HepG2 (cell line): ENCODE measurements at regions not wholly inside any gene's neighbourhood (a gene's known extent, or its start where the extent isn't known, plus 50 kb on each side); places are given as distances from the start of the nearest gene placed in this dataset.

Source experiments
- ATAC-seq: fragments of 200-7000 bp; cut with Tn5 transposase; 3 replicates; pipeline ENCODE4 v1.9.1; 2020; ENCODE audit warnings: mild to moderate bottlenecking, moderate library complexity
- BruUV-seq: library from RNA; stranded (reverse); fragments of 400-500 nt; replicated peaks from 2 replicates; lab custom pipeline; 2021; lab: Mats Ljungman, UMichigan
- CTCF ChIA-PET: fragments of 300-600 bp; formaldehyde crosslinking; extraction: SDS; loops from one replicate; lab custom pipeline; 2021; ENCODE audit warnings: low total read pairs, inconsistent platforms, low intra/inter-chr PET ratio; lab: Yijun Ruan, JAX
- POLR2A ChIA-PET: fragments of 350-600 bp; sonication (Branson Sonifier 250); formaldehyde crosslinking; loops from one replicate; lab custom pipeline; 2020; ENCODE audit warnings: antibody characterized with exemption, inconsistent platforms; lab: Yijun Ruan, JAX
- DNase-seq: peaks from one replicate; pipeline ENCODE4 v3.0.0-alpha.2; 2015; ENCODE audit warnings: low spot score
- FAIRE-seq: peaks from 3 replicates; lab custom pipeline; 2011; peaks lifted over from hg19 to GRCh38; lab: Jason Lieb, UNC
- H2AFZ ChIP-seq: one replicate; pipeline ENCODE4 v1.6.1; 2011; ENCODE audit warnings: low read length, inconsistent platforms
- H3K27ac ChIP-seq: fragments of 300-600 bp; 3 replicates; pipeline ENCODE4 v1.8.0; 2011; ENCODE audit warnings: mixed run types, mild to moderate bottlenecking, mixed read lengths, low read length, inconsistent platforms; ENCODE audit not compliant: insufficient read depth; ENCODE audit errors: extremely low read length
- H3K27me3 ChIP-seq, 2 experiments: fragments of 200-600 bp in 1 of 2; 2 replicates in 1 of 2; 3 replicates in 1 of 2; pipeline versions ENCODE4 v1.6.0 to v1.8.0; 2011; ENCODE audit warnings: low read length in 2 of 2, mild to moderate bottlenecking in 2 of 2, moderate library complexity in 2 of 2, inconsistent platforms in 1 of 2; ENCODE audit not compliant: insufficient read depth in 2 of 2, control insufficient read depth in 1 of 2
- H3K36me3 ChIP-seq, 2 experiments: fragments of 200-600 bp in 1 of 2; replicated peaks in 1 of 2; 2 replicates in 1 of 2; 3 replicates in 1 of 2; pipeline versions ENCODE4 v1.5.1 to v1.8.0; 2011; ENCODE audit warnings: low read length in 2 of 2, inconsistent platforms in 1 of 2; ENCODE audit not compliant: insufficient read depth in 2 of 2, control insufficient read depth in 1 of 2
- H3K4me1 ChIP-seq: 2 replicates; pipeline ENCODE4 v1.5.1; 2012; ENCODE audit warnings: low read length, inconsistent platforms; ENCODE audit not compliant: insufficient read depth
- H3K4me2 ChIP-seq: 2 replicates; pipeline ENCODE4 v1.6.0; 2011; ENCODE audit warnings: low read depth, low read length, inconsistent platforms
- H3K4me3 ChIP-seq, 3 experiments: fragments of 200-600 bp in 1 of 3; sonication (generic), shearing (Covaris generic) in 1 of 3; replicated peaks in 1 of 3; 2 replicates each; pipeline ENCODE4 v1.5.1; 2011 to 2016; ENCODE audit warnings: low read length in 3 of 3, inconsistent platforms in 2 of 3, low read depth in 2 of 3, mild to moderate bottlenecking in 2 of 3, control low read depth in 1 of 3, mixed read lengths in 1 of 3; ENCODE audit not compliant: insufficient read depth in 1 of 3
- H3K79me2 ChIP-seq: one replicate; pipeline ENCODE4 v1.6.1; 2011; ENCODE audit warnings: low read length, inconsistent platforms; ENCODE audit not compliant: insufficient read depth
- H3K9ac ChIP-seq: 2 replicates; pipeline ENCODE4 v1.6.0; 2011; ENCODE audit warnings: mild to moderate bottlenecking, low read depth, low read length, inconsistent platforms; ENCODE audit not compliant: insufficient read depth
- H3K9me3 ChIP-seq: 2 replicates; pipeline ENCODE4 v1.5.1; 2012; ENCODE audit warnings: mild to moderate bottlenecking, low read length
- H4K20me1 ChIP-seq: 2 replicates; pipeline ENCODE4 v1.6.0; 2011; ENCODE audit warnings: inconsistent platforms, mild to moderate bottlenecking, low read length, moderate library complexity; ENCODE audit not compliant: insufficient read depth
- GABPA ChIP-seq, 2 experiments: IDR thresholded peaks; 2 replicates each; pipeline ENCODE4 v1.6.1; 2011 to 2016; ENCODE audit warnings: low read depth in 2 of 2, low read length in 1 of 2, missing biosample characterization in 1 of 2, missing genetic modification characterization in 1 of 2
- MAFF ChIP-seq: IDR thresholded peaks from 2 replicates; pipeline ENCODE4 v1.6.1; 2011; ENCODE audit warnings: low read depth, low read length, improper control_type of control experiment
- MAFK ChIP-seq, 2 experiments: IDR thresholded peaks in 1 of 2; conservative IDR thresholded peaks in 1 of 2; 2 replicates each; pipeline ENCODE4 v1.6.1; 2011; ENCODE audit warnings: improper control_type of control experiment in 2 of 2, low read length in 2 of 2
- MTA1 ChIP-seq: sonication (generic); formaldehyde crosslinking; IDR thresholded peaks from 2 replicates; pipeline ENCODE4 v1.4.0; 2020; ENCODE audit warnings: missing genetic modification reagents, mild to moderate bottlenecking, borderline replicate concordance
- NR2F1 ChIP-seq, 2 experiments: fragments of 450-650 bp in 1 of 2; formaldehyde crosslinking in 1 of 2; IDR thresholded peaks; 2 replicates each; pipeline versions ENCODE4 v1.5.0 to v1.6.1; 2016 to 2020; ENCODE audit warnings: mild to moderate bottlenecking in 1 of 2, missing compliant biosample characterization in 1 of 2, missing genetic modification reagents in 1 of 2, moderate library complexity in 1 of 2
- NR2F6 ChIP-seq, 2 experiments: IDR thresholded peaks; 2 replicates each; pipeline ENCODE4 v1.6.1; 2016; ENCODE audit warnings: antibody characterized with exemption in 1 of 2, mild to moderate bottlenecking in 1 of 2
- PAWR ChIP-seq: sonication (generic); formaldehyde crosslinking; IDR thresholded peaks from 2 replicates; pipeline ENCODE4 v1.4.0; 2020; ENCODE audit warnings: missing genetic modification reagents, mild to moderate bottlenecking, borderline replicate concordance
- RBFOX2 ChIP-seq: fragments of 200-400 bp; formaldehyde crosslinking; IDR thresholded peaks from 2 replicates; pipeline ENCODE4 v1.6.1; 2017; ENCODE audit warnings: low read depth, mild to moderate bottlenecking, low read length
- RCOR2 ChIP-seq: IDR thresholded peaks from 2 replicates; pipeline ENCODE4 v1.6.1; 2016; ENCODE audit warnings: missing biosample characterization, missing genetic modification reagents
- REXO4 ChIP-seq: sonication (generic); formaldehyde crosslinking; IDR thresholded peaks from 2 replicates; pipeline ENCODE4 v1.8.0; 2022; ENCODE audit warnings: missing genetic modification reagents, mild to moderate bottlenecking, borderline replicate concordance
- XRCC5 ChIP-seq: fragments of 200-400 bp; formaldehyde crosslinking; optimal IDR thresholded peaks from 2 replicates; pipeline ENCODE3; 2017; ENCODE audit warnings: mild to moderate bottlenecking, low read length
- ZKSCAN8 ChIP-seq: IDR thresholded peaks from 2 replicates; pipeline ENCODE4 v1.6.1; 2016; ENCODE audit warnings: borderline replicate concordance, missing genetic modification reagents, missing compliant biosample characterization
- ZNF256 ChIP-seq: sonication (generic); formaldehyde crosslinking; conservative IDR thresholded peaks from 2 replicates; pipeline ENCODE4 v1.4.0; 2020; ENCODE audit warnings: missing genetic modification reagents
- ZNF644 ChIP-seq: IDR thresholded peaks from 2 replicates; pipeline ENCODE4 v1.6.1; 2016; ENCODE audit warnings: low read depth
- ZNF670 ChIP-seq: sonication (generic); formaldehyde crosslinking; IDR thresholded peaks from 2 replicates; pipeline ENCODE4 v1.8.0; 2022; ENCODE audit warnings: mild to moderate bottlenecking, missing genetic modification reagents, borderline replicate concordance
- ZNF780A ChIP-seq: sonication (generic); formaldehyde crosslinking; IDR thresholded peaks from 2 replicates; pipeline ENCODE4 v1.8.0; 2022; ENCODE audit warnings: mild to moderate bottlenecking, missing genetic modification reagents, moderate library complexity
- in situ Hi-C: cut with HindIII; loops from 2 replicates; pipeline ENCODE4 v1.10.0; 2017; ENCODE audit warnings: low pct_unique_long_range_greater_than_20kb; ENCODE audit not compliant: extremely low pct_ligation_motif_present
- intact Hi-C: fragments of 100-400 bp; cut with micrococcal nuclease; formaldehyde crosslinking; loops from one replicate; pipeline ENCODE4 v1.10.0; 2022; ENCODE audit not compliant: unreplicated experiment

DNA sequence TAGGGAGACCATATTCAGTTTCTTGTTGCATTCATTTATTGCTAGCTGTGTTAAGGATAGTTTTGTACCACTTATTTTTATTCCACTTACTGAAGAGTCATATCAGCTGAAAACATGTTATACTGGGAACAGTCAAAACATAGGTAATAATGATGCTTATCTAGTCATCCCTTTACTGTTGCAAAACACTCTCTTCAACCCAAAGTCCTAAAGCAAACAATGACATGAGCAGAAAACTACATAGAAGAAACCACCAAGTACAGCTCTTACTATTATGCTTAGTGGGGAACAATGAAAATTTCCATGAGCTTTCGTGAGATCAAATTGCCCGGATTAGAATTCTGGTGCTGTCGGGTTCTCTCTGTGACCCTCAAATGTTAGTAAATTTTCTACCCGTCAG lies 681.4 kb downstream of the NR2F1-AS1 start (continued):
- TF ChIP-seq RCOR2 (CRISPR knock-in tag) (peak; percentile 73), ZKSCAN8 (no peak), MTA1 (CRISPR knock-in tag) (no peak), NR2F6 (IDR thresholded peaks at IDR 0.05) (no peak), NR2F6 (CRISPR knock-in tag; IDR thresholded peaks at IDR 0.05) (no peak), PAWR (no peak), ZNF670 (CRISPR knock-in tag) (no peak), ZNF644 (peak; percentile 93), NR2F1 (CRISPR knock-in tag; IDR thresholded peaks at IDR 0.05) (no peak), GABPA (IDR thresholded peaks at IDR 0.05; ENCODE audit: low read depth, low read length) (no peak), GABPA (CRISPR knock-in tag; IDR thresholded peaks at IDR 0.05; ENCODE audit: low read depth) (no peak), ZNF780A (CRISPR knock-in tag) (no peak), ZNF256 (CRISPR knock-in tag) (no peak)
- TF ChIP-seq, all 625 proteins: peak for 38

DNA sequence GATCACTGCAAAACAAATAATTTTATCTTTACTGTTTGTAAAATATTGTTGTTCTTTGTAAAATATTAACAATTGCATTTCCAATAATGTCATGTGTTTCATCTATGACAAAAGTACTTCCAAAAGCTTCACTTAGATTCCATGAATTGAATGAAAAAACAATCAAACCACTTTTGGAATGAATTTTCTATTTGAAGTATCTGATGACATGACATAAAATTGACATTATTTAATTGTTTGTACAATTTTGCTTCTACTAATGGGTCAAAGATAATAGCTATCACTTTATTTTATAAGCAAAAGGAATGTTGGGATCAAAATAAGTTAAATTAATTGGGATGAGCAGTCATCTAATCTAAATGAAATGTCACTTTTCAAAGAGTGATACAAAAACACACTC lies 684.3 kb downstream of the NR2F1-AS1 start:
- Histone ChIP-seq H3K4me1 (peaks cover 27% of the 10 kb centered on the region), H3K4me3 (no peak overlapping the region), H3K27ac (no peak overlapping the region), H3K9ac (no peak overlapping the region), H2AFZ (no peak overlapping the region), H3K79me2 (no peaks in the 10 kb centered on the region), H4K20me1 (no peaks in the 10 kb centered on the region), H3K4me2 (no peak overlapping the region), H3K9me3 (no peaks in the 10 kb centered on the region; the same call in 1 of the 2 replicates), H3K27me3 (no peaks in the 10 kb centered on the region), H3K36me3 (no peaks in the 10 kb centered on the region)
- no peak for ATAC-seq
- POLR2A ChIA-PET = no interaction called here
- no peak for DNase-seq
- TF ChIP-seq MAFF (peak; percentile 81), REXO4 (CRISPR knock-in tag) (no peak), RBFOX2 (no peak), XRCC5 (no peak), MAFK (conservative IDR thresholded peaks at IDR 0.05 in 1 of 2, IDR thresholded peaks at IDR 0.05 in 1 of 2; ENCODE audit: low read length in 2 of 2) (peak; percentile 73 to 81; a peak in 3 of 4 replicates)
- no TSS peak for BruUV-seq
- in situ Hi-C loops (no loop called here), intact Hi-C loops (no loop called here)
- CTCF ChIA-PET = no interaction called here
- FAIRE-seq = no peak
